RWPE1 (cell line): ENCODE measurements at regions not wholly inside any gene's neighbourhood (a gene's known extent, or its start where the extent isn't known, plus 50 kb on each side); places are given as distances from the start of the nearest gene placed in this dataset.

Experiments used
- CTCF ChIA-PET: fragments of 350-600 bp; sonication (Branson Sonifier 250); formaldehyde crosslinking; extraction: SDS; loops from one replicate; lab custom pipeline; 2021; lab: Yijun Ruan, JAX
- POLR2A ChIA-PET: fragments of 400-600 bp; formaldehyde crosslinking; extraction: SDS; loops from one replicate; lab custom pipeline; 2020; ENCODE audit warnings: antibody characterized with exemption; ENCODE audit not compliant: low non-redundant PET; lab: Yijun Ruan, JAX
- DNase-seq: peaks from one replicate; pipeline ENCODE4 v3.0.0; 2012; ENCODE audit warnings: low spot score
- H3K27ac ChIP-seq: fragments of 450-650 bp; 2 replicates; pipeline ENCODE4 v1.5.1; 2017
- TF ChIP-seq, protein P1 (sequence below): fragments of 450-650 bp; conservative IDR thresholded peaks from 2 replicates; pipeline ENCODE4 v1.5.1; 2017; ENCODE audit warnings: low read depth, mild to moderate bottlenecking

DNA sequence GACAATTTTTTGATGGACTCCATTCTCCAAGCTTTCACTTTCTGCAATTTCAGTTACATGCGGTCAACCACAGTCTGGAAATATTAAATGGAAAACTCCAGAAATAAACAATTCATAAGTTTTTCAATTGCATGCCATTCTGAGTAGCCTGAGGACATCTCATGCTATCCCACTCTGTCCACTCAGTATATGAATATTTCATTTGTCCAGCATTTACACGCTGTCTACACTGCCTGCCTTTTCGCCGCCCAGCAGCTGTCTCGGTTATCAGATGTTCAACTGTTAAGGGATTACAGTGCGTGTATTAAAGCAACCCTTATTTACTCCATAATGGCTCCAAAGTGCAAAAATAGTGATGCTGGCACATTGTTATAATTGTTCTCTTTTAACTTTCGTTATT is 116.3 kb downstream of the ADSS2 start:
- CTCF ChIA-PET: interaction anchor here (0.6 kb wide), 1 partner anchor 233 kb away, joined by 4 read pairs; no protein-coding TSS in a partner anchor
- no peak for DNase-seq
- TF ChIP-seq, protein P1, sequence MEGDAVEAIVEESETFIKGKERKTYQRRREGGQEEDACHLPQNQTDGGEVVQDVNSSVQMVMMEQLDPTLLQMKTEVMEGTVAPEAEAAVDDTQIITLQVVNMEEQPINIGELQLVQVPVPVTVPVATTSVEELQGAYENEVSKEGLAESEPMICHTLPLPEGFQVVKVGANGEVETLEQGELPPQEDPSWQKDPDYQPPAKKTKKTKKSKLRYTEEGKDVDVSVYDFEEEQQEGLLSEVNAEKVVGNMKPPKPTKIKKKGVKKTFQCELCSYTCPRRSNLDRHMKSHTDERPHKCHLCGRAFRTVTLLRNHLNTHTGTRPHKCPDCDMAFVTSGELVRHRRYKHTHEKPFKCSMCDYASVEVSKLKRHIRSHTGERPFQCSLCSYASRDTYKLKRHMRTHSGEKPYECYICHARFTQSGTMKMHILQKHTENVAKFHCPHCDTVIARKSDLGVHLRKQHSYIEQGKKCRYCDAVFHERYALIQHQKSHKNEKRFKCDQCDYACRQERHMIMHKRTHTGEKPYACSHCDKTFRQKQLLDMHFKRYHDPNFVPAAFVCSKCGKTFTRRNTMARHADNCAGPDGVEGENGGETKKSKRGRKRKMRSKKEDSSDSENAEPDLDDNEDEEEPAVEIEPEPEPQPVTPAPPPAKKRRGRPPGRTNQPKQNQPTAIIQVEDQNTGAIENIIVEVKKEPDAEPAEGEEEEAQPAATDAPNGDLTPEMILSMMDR: no peak
- POLR2A ChIA-PET: no interaction called here
- H3K27ac ChIP-seq: no peak overlapping the region

DNA sequence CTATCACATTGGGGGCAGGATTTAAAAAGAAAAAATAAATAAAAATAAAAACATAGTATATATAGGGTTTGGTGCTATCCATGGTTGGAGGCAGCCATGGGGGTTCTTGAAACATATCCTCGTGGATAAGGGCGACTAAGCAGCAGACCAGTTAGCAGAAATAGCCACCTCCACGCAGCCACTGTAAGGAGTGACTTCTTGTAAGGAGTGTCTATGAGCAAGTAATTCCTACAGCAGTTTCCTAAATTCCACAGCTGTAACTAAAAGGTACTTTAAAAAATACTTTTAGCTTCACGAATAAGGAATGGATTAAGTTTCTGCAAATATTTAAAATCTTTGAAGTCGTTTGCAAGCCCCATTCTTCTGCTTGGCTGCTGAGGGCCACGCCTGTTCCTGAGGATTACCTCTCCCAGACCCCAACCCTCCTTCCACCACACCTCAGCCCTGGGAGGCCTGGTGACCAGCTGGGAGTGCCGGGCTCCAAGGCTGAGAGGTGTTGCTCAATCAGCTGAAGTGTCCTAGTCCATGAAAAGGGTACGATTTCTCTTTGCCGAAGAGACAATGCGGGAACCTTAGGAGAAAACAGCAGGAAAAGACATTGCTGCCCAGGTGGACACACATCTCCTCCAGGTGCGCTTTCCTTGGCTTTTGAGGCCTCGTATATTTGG is 115.3 kb downstream of the ADSS2 start:
- POLR2A ChIA-PET: no interaction called here
- CTCF ChIA-PET: no interaction called here
- TF ChIP-seq, protein P1: no peak
- no peak for DNase-seq
- H3K27ac ChIP-seq: no peak overlapping the region

DNA sequence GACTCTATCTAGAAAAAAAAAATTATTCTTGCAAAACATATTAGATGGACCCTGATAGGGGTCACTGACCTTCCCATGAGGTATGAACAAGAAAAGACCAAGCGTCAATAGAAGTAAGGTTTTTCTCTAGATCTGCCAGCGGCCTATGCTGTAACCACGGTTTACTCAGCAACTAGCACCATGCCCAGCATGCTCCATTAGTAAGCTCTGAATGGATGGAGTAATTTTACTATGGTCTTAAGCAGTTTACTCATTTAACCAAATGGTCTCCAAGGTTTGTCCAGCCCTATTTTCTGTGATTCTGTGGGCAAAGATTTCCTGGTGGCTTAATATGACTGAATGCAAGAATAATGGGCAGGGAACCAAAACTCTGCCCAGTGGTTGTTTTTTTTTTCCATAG is 113.9 kb downstream of the ADSS2 start:
- ChIA-PET POLR2A (no interaction called here), CTCF (interaction anchor here (0.6 kb wide), 1 partner anchor 15 kb away, joined by 3 read pairs; no protein-coding TSS in a partner anchor)
- no peak for DNase-seq
- no peak overlapping the region for H3K27ac ChIP-seq
- TF ChIP-seq, protein P1: no peak

DNA sequence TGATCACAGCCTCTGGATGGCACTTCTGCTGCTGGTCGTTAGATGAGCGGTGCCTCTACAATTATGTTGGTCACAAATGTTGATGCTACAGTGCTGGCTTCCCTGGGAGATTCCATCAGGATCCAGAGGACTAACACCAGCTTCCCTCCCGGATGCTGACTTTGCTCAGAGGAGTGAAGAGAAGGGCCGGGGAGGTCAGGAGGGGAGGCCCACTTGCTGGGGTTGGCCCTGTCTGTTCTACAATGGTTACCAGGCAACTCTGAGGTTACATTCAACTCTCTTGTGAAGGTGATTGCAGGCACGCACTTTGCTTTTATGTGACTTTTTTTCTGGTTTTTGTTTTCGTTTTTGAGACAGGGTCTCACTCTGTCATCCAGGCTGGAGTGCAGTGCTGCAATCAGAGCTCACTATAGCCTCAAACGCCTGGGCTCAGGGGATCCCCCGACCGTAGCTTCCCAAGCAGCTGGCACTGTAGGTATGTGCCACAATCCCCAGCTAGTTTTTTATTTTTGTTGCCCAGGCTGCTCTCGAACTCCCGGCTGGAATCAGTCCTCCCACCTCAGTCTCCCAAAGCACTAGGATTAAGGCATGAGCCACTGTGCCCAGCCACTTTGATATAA is 112.5 kb downstream of the ADSS2 start:
- H3K27ac ChIP-seq: no peak overlapping the region
- DNase-seq: no peak
- TF ChIP-seq, protein P1: no peak
- CTCF ChIA-PET: no interaction called here
- POLR2A ChIA-PET: no interaction called here

DNA sequence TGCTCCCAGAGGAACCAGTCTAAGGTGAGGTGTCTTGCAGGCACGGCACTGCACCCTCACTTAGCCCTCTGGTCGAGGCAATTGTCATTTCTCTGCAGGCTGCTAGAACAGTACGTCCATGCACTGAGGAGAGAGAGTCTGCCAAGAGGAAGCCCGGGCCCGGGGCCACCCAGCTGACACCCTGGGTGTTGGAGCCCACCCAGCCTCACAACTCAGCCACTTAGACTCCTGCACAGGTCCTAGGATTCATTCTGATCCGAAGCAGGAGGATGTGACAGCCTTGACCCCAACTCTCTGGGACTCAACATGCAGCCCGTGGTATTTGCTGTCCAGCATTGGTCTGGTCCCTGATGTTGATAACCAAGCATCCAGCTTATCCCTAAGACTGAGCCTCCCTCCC is 111.9 kb downstream of the ADSS2 start:
- H3K27ac ChIP-seq: no peak overlapping the region
- CTCF ChIA-PET: interaction anchor here (0.7 kb wide), 1 partner anchor 40 kb away, joined by 3 read pairs; no protein-coding TSS in a partner anchor
- TF ChIP-seq, protein P1: no peak
- POLR2A ChIA-PET: no interaction called here
- DNase-seq: no peak

DNA sequence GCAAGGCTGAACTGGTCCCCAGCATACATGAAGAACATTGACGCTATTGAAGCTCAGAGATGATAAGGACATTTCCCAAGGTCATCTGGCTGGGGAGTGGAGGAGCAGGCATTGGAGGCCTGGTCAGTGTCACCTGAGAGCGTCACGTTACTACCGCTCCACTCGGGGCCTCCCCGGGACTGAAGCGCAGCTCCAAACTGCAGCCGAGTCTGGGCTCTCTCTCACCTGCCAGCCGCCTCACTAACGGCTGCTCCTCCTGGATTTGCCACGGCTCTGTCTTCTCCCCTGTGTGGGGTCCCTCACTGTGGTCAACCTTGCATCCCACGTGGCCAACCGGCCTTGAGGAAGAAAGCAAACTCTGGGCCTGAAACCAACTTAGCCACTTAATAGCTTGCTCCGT is 111.3 kb downstream of the ADSS2 start:
- CTCF ChIA-PET: interaction anchor here (0.7 kb wide), 1 partner anchor 41 kb away, joined by 3 read pairs; no protein-coding TSS in a partner anchor
- POLR2A ChIA-PET: no interaction called here
- no peak for DNase-seq
- TF ChIP-seq, protein P1: no peak
- H3K27ac ChIP-seq: 0 out of 2 replicates have a peak overlapping the region, but pooled peaks have one; percentile 80
